Peyer's patch (tissue), 4 donors: ENCODE measurements at regions not wholly inside any gene's neighbourhood (a gene's known extent, or its start where the extent isn't known, plus 50 kb on each side); places are given as distances from the start of the nearest gene placed in this dataset.

ENCODE experiments used
- DNase-seq, 3 donors: peaks; one replicate each; pipeline ENCODE4 v3.0.0-alpha.2; 2017 to 2019
- H3K27ac ChIP-seq, 4 donors: fragments of 200-600 bp; sonication (generic); one replicate each; pipeline ENCODE4 v1.5.1; 2016 to 2019
- H3K27me3 ChIP-seq, 2 donors: fragments of 200-600 bp; sonication (generic); one replicate each; pipeline ENCODE4 v1.5.1; 2019
- H3K36me3 ChIP-seq, 3 donors: fragments of 200-600 bp; sonication (generic); one replicate each; pipeline ENCODE4 v1.5.1; 2016 to 2019
- H3K4me1 ChIP-seq, 4 donors: fragments of 200-600 bp; sonication (generic); one replicate each; pipeline ENCODE4 v1.5.1; 2016 to 2019
- H3K4me3 ChIP-seq, 4 donors: fragments of 200-600 bp; sonication (generic); 1 replicate in 3 of 4; 2 replicates in 1 of 4; pipeline ENCODE4 v1.5.1; 2016 to 2019; ENCODE audit warnings: mild to moderate bottlenecking in 1 of 4
- H3K9me3 ChIP-seq, 4 donors: fragments of 200-600 bp; sonication (generic); one replicate each; pipeline ENCODE4 v1.5.1; 2016 to 2019; ENCODE audit warnings: mild to moderate bottlenecking in 1 of 4
- CTCF ChIP-seq, 6 experiments: fragments of 450-650 bp in 4 of 6; fragments of 200-600 bp in 2 of 6; sonication (generic) in 1 of 6; IDR thresholded peaks; one replicate each; pipeline ENCODE4 v1.5.1; 2017 to 2019; ENCODE audit warnings: antibody characterized with exemption in 6 of 6, mild to moderate bottlenecking in 3 of 6, moderate library complexity in 1 of 6
- POLR2A ChIP-seq, 2 donors: fragments of 450-650 bp; IDR thresholded peaks; one replicate each; pipeline ENCODE4 v1.5.1; 2017; ENCODE audit warnings: antibody characterized with exemption in 2 of 2, mild to moderate bottlenecking in 2 of 2, moderate library complexity in 2 of 2

GRCh38 chr5:24177821-24178220, 467.0 kb downstream of the CDH10 start:
- Histone ChIP-seq H3K36me3 (no peaks in the 10 kb centered on the region), H3K9me3 (no peaks in the 10 kb centered on the region), H3K4me3 (no peak overlapping the region), H3K4me1 (no peaks in the 10 kb centered on the region), H3K27me3 (no peaks in the 10 kb centered on the region), H3K27ac (no peak overlapping the region)
- TF ChIP-seq POLR2A (IDR thresholded peaks at IDR 0.05) (no peak), CTCF (IDR thresholded peaks at IDR 0.05) (no peak)
- DNase-seq: no peak

- Histone ChIP-seq H3K27ac (no peak overlapping the region), H3K4me3 (no peak overlapping the region), H3K9me3 (no peaks in the 10 kb centered on the region), H3K36me3 (no peaks in the 10 kb centered on the region), H3K27me3 (no peaks in the 10 kb centered on the region), H3K4me1 (no peaks in the 10 kb centered on the region)
- TF ChIP-seq CTCF (IDR thresholded peaks at IDR 0.05) (no peak), POLR2A (IDR thresholded peaks at IDR 0.05) (no peak)
- no peak for DNase-seq
These were observed 460.8 kb downstream of the CDH10 start for GRCh38 chr5:24183981-24184380.

- no peaks in the 10 kb centered on the region for H3K9me3 ChIP-seq
- H3K27me3 ChIP-seq: no peaks in the 10 kb centered on the region
- DNase-seq: no peak
- H3K4me1 ChIP-seq: no peaks in the 10 kb centered on the region
- H3K4me3 ChIP-seq: no peak overlapping the region
- no peaks in the 10 kb centered on the region for H3K36me3 ChIP-seq
- TF ChIP-seq CTCF (IDR thresholded peaks at IDR 0.05): no peak
- TF ChIP-seq POLR2A (IDR thresholded peaks at IDR 0.05): no peak
- no peak overlapping the region for H3K27ac ChIP-seq
These were observed 456.4 kb downstream of the CDH10 start for GRCh38 chr5:24188216-24188925.

GRCh38 chr5:24196789-24197188, 448.0 kb downstream of the CDH10 start:
- no peaks in the 10 kb centered on the region for H3K27me3 ChIP-seq
- no peaks in the 10 kb centered on the region for H3K36me3 ChIP-seq
- no peak for TF ChIP-seq POLR2A (IDR thresholded peaks at IDR 0.05)
- TF ChIP-seq CTCF (IDR thresholded peaks at IDR 0.05): no peak
- no peaks in the 10 kb centered on the region for H3K4me1 ChIP-seq
- DNase-seq: no peak
- H3K27ac ChIP-seq: no peak overlapping the region
- H3K4me3 ChIP-seq: no peak overlapping the region
- H3K9me3 ChIP-seq: no peaks in the 10 kb centered on the region

- no peak for TF ChIP-seq CTCF (IDR thresholded peaks at IDR 0.05)
- no peak for TF ChIP-seq POLR2A (IDR thresholded peaks at IDR 0.05)
- no peaks in the 10 kb centered on the region for H3K27me3 ChIP-seq
- DNase-seq: no peak
- H3K36me3 ChIP-seq: no peaks in the 10 kb centered on the region
- no peaks in the 10 kb centered on the region for H3K4me1 ChIP-seq
- H3K9me3 ChIP-seq: no peaks in the 10 kb centered on the region
- no peak overlapping the region for H3K4me3 ChIP-seq
- H3K27ac ChIP-seq: no peak overlapping the region
These were observed 436.1 kb downstream of the CDH10 start for GRCh38 chr5:24208686-24209106.

GRCh38 chr5:24215114-24215513, 429.7 kb downstream of the CDH10 start:
- Histone ChIP-seq H3K9me3 (no peaks in the 10 kb centered on the region), H3K27ac (no peak overlapping the region)
- DNase-seq: no peak

More at GRCh38 chr5:24215114-24215513, 429.7 kb downstream of the CDH10 start:
- Histone ChIP-seq H3K27me3 (no peaks in the 10 kb centered on the region), H3K4me1 (no peaks in the 10 kb centered on the region), H3K36me3 (no peaks in the 10 kb centered on the region), H3K4me3 (no peak overlapping the region)
- TF ChIP-seq POLR2A (IDR thresholded peaks at IDR 0.05) (no peak), CTCF (IDR thresholded peaks at IDR 0.05) (no peak)
